NCI-H1694 treated with DMSO at 0.1 percent for 48 hours (cell line): ENCODE measurements at regions not wholly inside any gene's neighbourhood (a gene's known extent, or its start where the extent isn't known, plus 50 kb on each side); places are given as distances from the start of the nearest gene placed in this dataset.
"Not testable (repeated sequence)": the region's sequence is repeated elsewhere in the genome, so short reads cannot be mapped to it uniquely, and the experiment has no call there.

Experiments used
- DNase-seq: peaks from one replicate; lab custom pipeline; 2025; lab: John Stamatoyannopoulos, UW

DNA sequence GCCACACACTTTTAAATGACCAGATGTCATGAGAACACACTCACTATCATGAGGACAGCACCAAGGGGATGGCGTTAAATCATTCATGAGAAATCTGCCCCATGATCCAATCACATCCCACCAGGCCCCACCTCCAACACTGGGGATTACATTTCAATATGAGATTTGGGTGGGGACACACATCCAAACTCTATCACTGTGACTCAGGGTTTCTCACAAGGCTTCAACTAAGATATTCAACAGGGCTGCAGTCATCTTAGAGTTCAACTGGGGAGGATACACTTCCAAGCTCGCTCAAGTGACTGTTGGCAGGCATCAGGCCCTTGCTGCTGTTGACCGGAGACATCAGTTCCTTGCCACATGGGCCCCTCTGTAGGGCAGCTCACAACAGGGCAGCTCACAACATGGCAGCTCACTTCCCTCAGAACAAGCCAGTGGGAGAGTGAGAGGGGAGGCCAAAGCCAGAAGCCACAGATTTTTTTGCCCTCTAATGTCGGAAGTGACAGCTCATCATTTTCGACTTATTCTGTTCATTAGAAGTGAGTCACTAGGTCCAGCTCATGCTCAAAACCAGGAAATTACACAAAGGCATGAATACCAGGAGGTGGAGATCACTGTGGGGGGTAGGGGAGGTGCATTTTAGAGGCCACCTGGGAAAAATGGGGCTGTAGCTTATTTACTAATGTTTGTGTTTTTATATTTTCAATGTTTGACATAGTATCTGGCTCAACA lies 50.8 kb upstream of the PTHLH start:
- no peak for DNase-seq

DNA sequence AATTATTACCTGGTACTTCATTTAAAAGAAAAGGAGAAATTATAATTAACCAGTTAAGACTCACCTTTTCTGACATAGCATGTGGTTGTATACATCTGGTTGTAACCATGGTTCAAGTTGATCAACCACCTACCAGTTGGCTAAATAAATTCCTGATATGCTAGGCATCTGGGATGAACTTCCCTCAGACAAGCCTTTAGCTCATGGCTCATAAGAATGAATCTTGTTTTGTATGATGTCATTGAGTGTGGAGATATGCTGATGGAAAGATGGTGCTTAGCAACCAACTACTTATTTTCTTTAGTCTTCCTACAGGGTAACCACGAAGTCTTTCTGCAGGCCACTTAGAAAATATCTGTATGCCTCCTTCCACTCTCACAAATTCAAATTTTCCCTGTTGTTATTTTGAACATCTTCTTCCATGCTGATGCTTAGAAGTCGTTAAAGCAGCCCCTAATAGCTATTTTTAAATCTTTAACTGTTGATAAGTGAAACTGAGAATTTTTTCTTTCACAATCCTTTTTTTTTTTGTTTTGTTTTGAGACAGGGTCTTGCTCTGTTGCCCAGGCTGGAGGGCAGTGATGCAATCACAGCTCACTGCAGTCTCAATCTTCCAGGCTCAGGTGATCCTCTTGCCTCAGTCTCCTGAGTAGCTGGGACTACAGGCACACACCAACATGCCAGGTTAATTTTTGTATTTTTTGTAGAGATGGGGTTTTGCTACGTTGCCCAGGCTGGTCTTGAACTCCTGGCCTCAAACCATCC lies 51.9 kb upstream of the PTHLH start:
- DNase-seq, result no peak

DNA sequence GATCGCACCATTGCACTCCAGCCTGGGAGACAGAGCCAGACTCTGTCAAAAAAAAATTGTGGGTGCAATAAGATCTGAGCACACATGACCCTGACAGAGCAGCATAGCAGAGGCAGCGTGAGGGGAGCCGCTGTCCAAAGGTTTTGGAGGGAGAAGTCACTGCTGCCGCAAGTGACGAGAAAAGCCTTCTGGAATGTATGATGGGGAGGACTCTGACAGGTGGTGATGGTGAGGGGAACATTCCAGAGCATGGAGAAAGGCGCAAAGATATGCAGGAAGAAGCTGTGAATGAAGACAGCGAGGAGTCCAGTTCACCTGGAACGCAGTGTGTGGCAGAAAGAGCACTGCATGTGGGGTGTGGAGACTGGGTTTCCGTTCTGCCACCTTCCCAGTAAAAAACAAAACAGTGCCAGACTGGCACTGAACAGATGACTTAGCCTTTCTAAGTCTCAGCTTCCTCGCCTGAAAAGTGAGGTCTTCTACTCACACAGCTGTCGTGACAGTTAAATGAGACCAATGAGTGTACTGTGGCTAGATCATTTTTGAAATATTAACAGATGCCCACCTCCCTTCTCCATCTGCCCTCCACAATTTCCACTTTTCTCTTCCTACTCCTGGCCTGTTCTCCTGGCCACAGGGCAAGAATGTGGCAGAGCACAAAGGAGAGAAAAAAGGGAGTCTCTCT lies 53.4 kb upstream of the PTHLH start:
- DNase-seq, result peak; percentile 95

DNA sequence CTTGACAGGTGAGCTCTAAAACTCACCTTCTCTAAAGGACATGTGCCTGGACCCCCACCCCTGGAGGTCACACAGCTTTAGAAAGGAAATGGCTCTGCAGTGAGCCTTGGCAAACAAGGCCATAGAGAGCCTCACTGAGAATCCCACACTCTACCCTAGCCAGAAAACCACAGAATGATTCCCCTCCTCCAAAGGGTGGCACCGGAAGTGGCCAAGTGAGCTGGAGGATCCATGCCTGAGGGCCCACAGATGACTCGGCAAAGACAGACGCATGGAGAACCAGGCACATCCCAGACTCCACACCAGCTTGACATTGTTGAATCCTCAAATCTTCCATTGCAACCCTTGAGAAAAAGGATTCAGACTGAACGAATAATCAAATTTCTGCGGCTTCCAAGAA lies 54.2 kb upstream of the PTHLH start:
- DNase-seq, result peak; percentile 85

DNA sequence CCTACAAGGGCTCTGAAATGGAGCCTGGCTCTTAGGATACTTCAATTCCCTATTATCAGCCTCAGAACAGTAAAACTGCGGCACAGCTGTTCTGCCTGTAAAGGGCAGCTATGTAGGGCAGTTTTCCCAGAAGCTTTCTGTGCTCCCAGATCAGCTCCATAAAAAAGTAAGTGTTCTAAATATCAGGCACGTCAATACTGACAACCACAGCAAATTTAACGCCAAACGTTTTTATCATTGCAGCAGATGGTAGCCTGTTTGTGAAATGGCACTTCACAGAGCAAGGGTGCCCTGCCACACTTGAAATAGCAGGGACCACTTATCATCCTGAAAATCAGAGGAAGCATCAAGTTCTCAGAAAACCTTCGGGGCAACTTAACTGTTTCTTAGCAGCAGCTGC lies 54.8 kb upstream of the PTHLH start:
- peak; percentile 99 for DNase-seq

DNA sequence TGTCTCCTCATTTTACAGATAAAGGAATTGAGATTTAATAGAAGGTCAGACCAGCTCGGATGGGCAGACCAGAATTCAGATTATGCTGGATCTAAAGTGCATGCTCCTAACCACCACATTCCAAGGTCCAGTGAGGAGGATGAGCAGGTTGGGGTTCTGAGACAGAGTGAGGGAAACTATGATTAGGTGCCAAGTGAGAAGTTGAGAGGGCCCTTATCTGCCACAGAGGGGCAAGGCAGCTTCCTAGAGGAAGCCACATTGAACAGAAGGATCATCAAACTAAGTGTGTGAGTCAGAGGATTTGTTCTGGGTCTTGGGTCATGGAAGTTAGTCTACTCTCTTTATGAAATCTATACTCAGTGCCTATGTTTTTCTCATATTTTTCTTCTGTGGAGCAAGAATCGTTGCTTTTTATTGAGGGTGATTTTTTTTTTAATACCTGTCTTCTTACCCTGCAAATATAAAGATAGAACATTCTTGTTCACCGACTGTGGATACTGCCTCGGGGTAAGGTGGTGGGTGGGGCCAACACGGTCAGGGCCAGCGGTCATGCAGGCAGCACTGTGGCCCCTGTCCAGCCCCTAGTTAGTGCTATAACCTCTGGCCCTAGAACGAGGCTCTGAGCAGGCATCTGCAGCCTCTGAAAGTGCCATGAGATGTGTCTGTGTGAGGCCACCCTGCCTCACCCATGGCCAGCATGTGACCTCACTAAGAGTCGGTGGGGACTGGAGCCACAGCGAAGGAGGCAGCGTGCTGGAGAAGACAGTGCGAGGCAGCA lies 55.6 kb upstream of the PTHLH start:
- DNase-seq, result peak; percentile 54

DNA sequence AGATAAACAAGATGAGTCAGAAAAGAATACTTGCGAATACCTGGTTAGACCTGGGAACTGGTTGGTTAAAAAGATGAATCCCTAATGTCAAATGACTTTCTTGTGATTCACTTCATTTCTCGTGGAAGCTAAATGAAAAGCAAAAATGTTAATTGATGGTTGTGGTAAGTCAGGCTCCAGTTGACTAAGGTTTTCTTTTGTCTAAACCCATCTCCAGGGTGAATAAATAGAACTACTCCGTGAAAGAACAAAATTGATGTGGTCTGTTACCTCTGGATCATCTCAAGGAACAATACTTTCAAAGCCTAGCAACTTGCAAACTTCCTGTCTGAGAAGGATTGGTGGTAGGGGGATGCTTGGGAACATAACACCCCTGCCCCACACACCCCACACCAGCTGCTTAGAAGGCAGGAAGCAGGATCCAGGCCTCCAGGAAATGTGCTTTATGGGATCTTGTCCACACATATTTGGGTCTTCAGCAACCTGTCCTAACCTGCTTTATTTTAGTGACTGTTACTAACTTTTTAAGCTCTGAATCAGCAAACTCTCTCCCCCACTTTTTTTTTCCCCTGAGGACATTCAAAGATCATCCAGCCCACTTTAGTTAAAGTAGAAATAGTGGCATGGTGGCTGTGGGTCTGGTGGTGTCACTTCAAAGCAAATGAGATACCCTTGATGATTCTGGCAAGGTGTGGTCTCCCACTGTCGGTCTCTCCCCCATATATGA lies 60.4 kb upstream of the PTHLH start:
- no peak for DNase-seq

DNA sequence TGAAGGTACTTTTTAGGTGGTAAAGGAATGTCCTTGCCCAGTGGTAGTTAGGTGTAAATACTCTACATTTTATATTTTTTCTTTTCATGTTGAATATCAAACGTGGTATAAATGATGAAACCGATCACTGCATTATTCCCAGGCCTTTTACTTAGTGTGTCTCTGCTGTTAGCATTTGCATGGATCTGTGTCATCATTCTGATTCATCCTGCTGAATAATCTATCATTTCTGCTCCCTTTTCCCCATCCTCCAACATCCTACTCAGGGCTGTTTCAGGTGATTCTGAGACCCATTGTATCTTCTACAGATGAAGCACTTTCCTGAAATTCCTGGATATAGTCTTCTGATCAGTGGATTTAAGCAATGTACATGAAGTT lies 61.0 kb upstream of the PTHLH start:
- no peak for DNase-seq

DNA sequence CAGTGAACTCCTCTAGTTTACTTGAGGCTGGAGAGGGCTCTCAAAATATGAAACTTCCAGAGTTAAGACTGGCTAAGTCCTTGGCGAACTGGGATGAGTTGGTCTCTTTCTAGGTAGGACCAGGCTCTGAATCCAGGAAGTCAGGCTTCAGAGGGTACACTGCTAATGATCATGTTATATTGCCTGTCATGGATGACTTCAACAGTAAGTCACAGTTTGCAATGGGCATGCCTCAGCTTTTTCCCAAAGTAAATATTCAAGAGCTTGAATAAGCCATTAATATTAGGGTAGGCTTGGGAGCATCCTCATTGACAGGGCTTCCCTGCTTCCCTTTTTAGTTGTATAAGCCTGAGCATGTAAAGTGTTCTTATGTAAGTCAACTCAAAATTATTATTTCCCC lies 61.7 kb upstream of the PTHLH start:
- DNase-seq, result no peak

DNA sequence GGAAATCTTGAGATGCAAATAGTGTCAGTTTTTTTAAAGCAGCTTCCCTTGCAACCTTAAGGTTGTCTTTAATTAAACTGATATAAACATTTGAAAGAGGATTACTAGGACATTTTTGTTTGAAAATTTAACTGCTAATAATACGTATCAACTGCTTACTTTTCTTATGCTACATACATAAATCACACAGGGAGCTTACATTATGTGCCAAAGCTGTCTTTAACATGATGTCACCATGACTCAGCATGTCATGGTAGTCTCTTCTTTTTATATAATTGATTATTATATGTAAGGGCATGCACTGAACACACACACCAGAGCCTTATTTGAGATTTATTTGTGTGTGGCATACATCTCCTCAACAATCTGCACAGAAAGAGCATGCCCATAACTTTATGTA lies 63.0 kb upstream of the PTHLH start:
- no peak for DNase-seq

DNA sequence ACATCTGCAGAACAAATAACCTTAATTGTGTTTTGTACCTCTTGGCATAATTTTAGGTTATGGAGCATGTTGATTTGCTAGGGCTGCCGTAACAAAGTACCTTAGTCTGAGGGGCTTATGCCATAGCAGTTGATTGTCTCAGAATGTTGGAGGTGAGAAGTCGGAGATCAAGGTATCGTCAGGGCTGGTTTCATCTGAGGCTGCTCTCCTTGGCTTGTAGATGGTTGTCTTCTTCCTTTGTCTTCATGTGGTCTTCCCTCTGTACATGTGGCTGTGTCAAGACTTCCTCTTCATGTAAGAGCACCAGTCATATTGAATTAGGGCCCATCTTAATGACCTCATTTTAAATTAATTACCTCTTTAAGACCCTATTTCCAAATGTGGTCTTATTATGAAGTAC lies 64.4 kb upstream of the PTHLH start:
- DNase-seq, result no peak

DNA sequence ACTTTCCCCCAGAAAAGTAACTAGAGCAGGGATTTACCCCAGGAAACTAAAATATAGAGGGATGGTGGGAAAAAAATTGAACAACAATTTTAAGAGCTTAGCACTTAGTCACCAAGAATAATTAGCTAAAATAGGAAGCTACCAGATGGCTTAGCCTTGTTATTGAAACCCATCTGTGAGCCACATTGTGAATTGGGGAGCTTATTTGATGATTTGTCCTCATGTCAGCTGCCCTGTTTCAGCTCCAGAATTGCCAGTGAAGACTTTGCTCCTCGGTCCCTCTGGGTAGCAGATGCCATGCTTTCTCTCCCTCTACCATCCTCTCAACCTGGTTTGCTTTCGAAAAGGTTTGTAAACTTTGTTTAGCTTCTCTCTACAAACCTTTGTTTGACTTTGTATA lies 67.7 kb upstream of the PTHLH start:
- peak; percentile 99 for DNase-seq

DNA sequence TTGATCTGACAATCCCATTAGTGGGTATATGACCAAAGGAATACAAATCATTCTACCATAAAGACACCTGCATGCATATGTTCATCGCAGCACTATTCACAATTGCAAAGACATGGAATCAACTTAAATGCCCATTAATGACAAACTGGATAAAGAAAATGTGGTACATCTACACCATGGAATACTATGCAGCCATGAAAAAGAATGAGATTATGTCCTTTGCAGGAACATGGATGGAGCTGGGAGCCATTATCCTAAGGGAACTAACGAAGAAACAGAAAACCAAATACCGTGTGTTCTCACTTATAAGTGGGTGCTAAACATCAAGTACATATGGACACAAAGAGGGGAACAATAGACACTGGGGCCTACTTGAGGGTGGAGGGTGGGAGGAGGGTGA lies 74.1 kb upstream of the PTHLH start:
- DNase-seq, result not testable (repeated sequence)

DNA sequence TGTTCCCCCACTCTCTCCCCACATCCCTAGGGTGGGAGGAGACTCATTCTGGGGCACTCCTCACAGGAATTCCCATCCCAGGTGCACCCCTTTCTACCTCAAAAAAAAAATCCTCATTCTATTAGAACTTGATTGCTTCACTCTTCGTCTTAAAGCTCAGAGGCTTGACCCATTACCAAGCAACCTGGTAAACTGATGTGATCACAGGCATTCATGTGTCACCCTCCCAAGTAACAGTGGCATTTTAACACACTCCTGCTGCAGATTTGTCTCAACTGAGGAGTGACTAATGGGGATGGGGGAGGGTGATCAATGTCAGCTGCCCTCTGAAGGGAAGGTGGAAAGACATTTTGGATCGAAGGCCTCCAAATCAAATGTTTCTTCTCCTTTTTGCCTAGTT lies 78.1 kb upstream of the PTHLH start:
- DNase-seq, result no peak

DNA sequence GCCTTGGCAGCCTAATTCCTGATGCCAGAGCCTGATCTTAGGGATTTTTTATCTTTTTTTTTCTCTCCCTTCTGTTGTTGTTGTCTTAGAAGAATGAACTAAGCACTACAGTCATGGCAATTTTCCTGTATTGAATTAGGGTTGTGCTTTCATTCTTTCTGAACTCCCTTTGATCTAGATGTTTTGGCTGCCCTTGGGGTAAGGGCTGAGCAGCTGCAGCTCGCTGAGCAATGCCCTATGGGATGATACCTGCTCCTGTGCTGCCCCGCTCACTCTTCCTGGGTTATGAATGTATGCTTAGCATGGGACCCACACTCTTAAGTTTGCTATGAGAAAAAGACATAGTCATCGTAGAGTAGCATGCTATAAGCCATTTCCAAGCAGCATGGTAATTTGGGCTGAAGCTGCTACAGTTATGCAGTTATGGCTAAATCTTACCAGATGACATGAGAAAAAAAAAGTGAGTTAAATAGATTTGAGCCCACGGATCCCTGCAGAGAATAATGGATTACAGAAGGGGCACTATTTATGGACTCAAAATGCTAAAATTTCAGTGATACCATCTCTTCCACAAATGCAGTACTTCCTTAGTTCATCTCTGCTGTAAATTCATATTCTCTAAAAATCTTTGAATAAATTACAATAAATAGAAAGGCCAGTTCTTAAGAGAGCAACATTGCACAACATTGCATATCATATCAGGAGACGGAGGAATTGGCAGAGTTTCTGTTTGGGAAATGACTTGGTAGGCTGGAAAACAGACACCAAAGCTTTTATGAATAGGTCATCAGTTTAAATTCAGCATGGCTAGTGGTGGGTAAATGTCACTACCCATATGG lies 79.2 kb upstream of the PTHLH start:
- DNase-seq, result no peak

DNA sequence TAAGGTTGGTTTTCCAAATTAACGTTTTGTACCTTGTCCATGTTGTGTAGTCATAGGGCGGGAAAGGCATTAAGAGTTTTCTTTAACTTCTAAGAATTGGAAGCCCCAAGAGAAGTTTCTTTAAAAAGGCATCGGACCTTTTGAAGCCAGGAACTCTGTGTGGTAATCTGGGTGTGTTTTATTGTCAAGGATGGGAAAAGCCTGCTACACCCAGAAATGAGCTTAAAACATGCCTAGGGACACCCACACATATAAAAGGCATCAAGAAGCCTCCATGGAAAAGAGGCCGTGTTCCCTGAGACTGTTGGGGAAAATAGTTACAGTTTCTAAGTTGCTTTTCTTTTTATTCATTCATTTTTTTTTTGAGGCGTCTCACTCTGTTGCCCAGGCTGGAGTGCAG lies 81.0 kb upstream of the PTHLH start:
- DNase-seq, result no peak

DNA sequence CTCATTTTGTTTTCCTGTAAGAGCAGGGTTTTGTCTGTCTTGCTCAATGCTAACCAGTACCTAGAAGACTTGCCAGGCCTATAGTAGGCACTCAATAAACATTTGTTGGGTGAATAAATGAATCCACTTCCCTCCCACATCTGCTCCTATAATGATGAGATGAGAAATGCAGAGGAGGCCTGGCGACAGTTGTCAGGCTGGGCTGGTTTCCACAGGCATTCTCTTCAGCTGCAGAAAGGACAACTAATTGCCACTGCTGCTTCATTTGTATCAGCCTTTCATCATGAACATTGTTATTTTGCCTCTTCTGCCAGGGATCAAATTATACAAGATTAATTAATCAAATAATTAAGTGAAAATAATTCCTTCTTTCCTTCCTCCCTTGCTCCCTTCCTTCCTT lies 82.0 kb upstream of the PTHLH start:
- DNase-seq, result peak; percentile 19

DNA sequence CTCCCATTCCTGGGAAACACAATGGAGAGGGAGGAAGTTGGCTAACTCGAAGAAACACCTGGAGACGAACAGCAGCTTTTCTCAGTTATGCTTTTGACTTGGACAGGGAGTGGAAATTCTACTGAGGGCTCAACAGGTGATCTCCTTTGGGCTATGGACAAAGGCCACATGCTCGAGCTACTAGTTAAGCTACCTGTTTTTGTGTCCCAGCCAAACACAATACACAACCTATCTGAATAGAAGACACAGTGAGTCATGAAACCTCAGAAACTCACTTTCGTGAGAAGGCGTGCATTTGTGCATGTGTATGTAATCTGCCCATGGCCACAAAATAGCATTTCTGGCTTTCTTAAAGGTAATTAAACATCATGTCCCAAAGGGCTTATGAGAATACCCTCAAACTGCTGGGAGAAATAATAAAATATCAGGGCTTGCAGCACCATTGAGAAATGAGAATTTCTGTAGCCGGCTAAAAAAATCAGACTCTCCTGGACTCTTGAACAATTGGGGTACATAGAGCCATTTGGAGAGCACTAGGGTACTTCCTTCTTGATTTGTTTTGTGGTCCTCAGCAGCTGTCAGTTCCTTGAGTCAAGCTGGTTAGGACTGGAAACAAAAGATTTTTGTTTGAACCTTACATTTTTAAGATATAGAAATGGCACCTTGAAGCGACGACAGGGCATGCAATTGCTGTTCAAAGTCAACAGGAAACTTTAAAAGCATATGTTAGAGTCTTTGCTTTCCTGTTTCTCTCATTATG lies 85.5 kb upstream of the PTHLH start:
- DNase-seq, result no peak

DNA sequence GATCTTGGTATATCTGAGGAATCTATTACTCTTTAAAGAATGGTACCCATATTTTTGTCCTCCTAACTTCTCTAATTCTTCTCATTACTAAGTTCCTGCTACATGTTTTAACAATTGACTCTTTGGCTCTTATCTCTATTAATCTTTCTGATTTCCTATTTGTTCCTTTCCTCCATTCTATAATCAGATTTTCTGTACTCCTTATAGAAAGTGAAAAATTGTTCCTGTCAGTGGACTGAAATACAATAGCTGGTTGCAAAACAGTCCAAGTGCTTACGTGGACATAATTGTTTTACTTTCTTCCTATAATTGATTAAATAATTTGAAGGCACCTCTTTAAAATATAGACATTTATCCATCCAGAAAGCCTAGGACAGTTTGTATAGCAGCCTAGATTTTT lies 86.7 kb upstream of the PTHLH start:
- no peak for DNase-seq

DNA sequence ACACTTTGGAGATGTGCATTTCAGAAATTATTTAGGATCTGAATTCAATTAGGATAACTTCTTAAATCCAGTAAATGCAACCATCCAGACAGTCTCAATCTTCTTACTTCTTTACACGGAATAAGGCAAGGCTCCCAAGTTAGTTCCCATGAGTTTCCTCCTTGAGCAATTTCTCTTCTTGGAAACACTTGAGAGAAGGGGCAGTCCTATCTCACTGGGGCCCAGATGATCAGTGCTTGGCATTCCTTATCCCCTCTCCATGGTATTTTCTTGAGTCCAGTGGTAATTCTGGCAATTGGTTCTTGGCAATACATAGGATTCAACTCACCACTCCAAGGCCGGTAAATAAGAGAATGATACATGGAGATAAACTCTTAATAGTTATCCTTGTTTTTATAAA lies 87.1 kb upstream of the PTHLH start:
- no peak for DNase-seq
